ENCODE measurements at regions not wholly inside any gene's neighbourhood (a gene's known extent, or its start where the extent isn't known, plus 50 kb on each side); places are given as distances from the start of the nearest gene placed in this dataset.

DNA sequence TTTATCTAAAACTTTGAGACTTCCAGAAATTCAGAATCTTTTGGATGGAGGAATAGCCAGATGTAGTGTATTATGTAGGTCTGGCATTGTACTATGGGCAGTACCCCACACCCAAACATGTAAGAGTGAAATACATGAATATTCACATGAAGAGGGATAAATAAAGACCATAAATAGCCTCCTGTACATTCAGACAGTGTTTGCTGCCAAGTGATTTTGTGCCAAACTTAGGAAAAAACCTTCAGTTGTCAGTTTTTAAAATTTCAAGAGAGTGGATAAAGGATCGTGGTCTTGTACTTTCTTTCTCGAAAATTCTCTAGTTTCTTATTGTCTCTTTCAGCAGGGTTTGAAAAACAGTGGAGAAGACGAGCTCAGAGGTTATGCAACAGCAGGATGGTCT lies 150.3 kb upstream of the LARGE1 start:
- no TSS peak for BruUV-seq (replicated peaks)

DNA sequence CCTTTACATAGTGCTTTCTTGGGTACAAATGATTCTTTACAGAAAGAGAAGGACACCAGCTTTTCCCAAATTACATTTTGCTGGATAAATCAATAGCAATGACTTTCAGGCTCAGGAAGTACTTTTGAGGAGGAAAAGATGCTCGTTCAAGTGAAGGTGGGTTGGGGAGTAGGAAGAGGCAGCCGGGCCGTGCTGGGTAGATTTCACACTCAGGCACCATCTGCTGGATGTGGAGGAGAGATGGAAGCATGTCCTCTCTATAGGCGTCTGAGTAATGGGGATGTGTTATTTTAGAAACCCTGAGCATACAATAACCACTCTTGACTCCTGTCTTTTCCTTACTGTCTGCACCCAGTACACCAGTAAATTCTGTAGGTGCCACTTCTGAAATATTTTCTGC lies 152.3 kb upstream of the LARGE1 start:
- Histone ChIP-seq H3K4me3 (ENCODE audit: low read depth, low read length, poor library complexity, severe bottlenecking) (no peak overlapping the region), H3K27ac (ENCODE audit: low read depth, low read length, poor library complexity, severe bottlenecking) (no peak overlapping the region), H3K9me3 (ENCODE audit: low read depth, low read length, poor library complexity, severe bottlenecking) (peaks cover 34% of the 10 kb centered on the region), H3K27me3 (replicated peaks; ENCODE audit: insufficient read depth, low read depth, low read length, poor library complexity) (no peaks in the 10 kb centered on the region), H3K36me3 (ENCODE audit: insufficient read depth, low read length, poor library complexity, severe bottlenecking) (no peaks in the 10 kb centered on the region), H3K4me1 (ENCODE audit: insufficient read depth, low read length, poor library complexity, severe bottlenecking) (no peaks in the 10 kb centered on the region)
- DNase-seq (ENCODE audit: low spot score): no peak
- no peak for TF ChIP-seq EZH2 (IDR thresholded peaks at IDR 0.05; ENCODE audit: borderline replicate concordance, low read depth, low read length, poor library complexity, severe bottlenecking)
- TF ChIP-seq, protein P1, sequence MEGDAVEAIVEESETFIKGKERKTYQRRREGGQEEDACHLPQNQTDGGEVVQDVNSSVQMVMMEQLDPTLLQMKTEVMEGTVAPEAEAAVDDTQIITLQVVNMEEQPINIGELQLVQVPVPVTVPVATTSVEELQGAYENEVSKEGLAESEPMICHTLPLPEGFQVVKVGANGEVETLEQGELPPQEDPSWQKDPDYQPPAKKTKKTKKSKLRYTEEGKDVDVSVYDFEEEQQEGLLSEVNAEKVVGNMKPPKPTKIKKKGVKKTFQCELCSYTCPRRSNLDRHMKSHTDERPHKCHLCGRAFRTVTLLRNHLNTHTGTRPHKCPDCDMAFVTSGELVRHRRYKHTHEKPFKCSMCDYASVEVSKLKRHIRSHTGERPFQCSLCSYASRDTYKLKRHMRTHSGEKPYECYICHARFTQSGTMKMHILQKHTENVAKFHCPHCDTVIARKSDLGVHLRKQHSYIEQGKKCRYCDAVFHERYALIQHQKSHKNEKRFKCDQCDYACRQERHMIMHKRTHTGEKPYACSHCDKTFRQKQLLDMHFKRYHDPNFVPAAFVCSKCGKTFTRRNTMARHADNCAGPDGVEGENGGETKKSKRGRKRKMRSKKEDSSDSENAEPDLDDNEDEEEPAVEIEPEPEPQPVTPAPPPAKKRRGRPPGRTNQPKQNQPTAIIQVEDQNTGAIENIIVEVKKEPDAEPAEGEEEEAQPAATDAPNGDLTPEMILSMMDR (conservative IDR thresholded peaks at IDR 0.05; ENCODE audit: low read depth, low read length): no peak
- no TSS peak for BruUV-seq (replicated peaks)
- CTCF ChIA-PET: no interaction called here
- intact Hi-C loops (cut with micrococcal nuclease; ENCODE audit: unreplicated experiment): no loop called here
- POLR2A ChIA-PET (ENCODE audit: low non-redundant PET): no interaction called here

More for the DNA sequence above, 150.3 kb upstream of the LARGE1 start:
- no peaks in the 10 kb centered on the region for H3K4me1 ChIP-seq (ENCODE audit: insufficient read depth, low read length, poor library complexity, severe bottlenecking)
- no peaks in the 10 kb centered on the region for H3K36me3 ChIP-seq (ENCODE audit: insufficient read depth, low read length, poor library complexity, severe bottlenecking)
- H3K27me3 ChIP-seq (replicated peaks; ENCODE audit: insufficient read depth, low read depth, low read length, poor library complexity): no peaks in the 10 kb centered on the region
- DNase-seq (ENCODE audit: low spot score): no peak
- H3K27ac ChIP-seq (ENCODE audit: low read depth, low read length, poor library complexity, severe bottlenecking): no peak overlapping the region
- H3K4me3 ChIP-seq (ENCODE audit: low read depth, low read length, poor library complexity, severe bottlenecking): no peak overlapping the region
- ChIA-PET CTCF (no interaction called here), POLR2A (ENCODE audit: low non-redundant PET) (no interaction called here)
- TF ChIP-seq, protein P1 (conservative IDR thresholded peaks at IDR 0.05; ENCODE audit: low read depth, low read length): no peak
- no peak for TF ChIP-seq EZH2 (IDR thresholded peaks at IDR 0.05; ENCODE audit: borderline replicate concordance, low read depth, low read length, poor library complexity, severe bottlenecking)
- H3K9me3 ChIP-seq (ENCODE audit: low read depth, low read length, poor library complexity, severe bottlenecking): peaks cover 17% of the 10 kb centered on the region
- intact Hi-C loops (cut with micrococcal nuclease; ENCODE audit: unreplicated experiment): no loop called here

- Histone ChIP-seq H3K36me3 (ENCODE audit: insufficient read depth, low read length, poor library complexity, severe bottlenecking) (no peaks in the 10 kb centered on the region), H3K27ac (ENCODE audit: low read depth, low read length, poor library complexity, severe bottlenecking) (no peak overlapping the region), H3K4me3 (ENCODE audit: low read depth, low read length, poor library complexity, severe bottlenecking) (no peak overlapping the region), H3K9me3 (ENCODE audit: low read depth, low read length, poor library complexity, severe bottlenecking) (peaks cover 59% of the 10 kb centered on the region), H3K4me1 (ENCODE audit: insufficient read depth, low read length, poor library complexity, severe bottlenecking) (no peaks in the 10 kb centered on the region), H3K27me3 (replicated peaks; ENCODE audit: insufficient read depth, low read depth, low read length, poor library complexity) (no peaks in the 10 kb centered on the region)
- TF ChIP-seq EZH2 (IDR thresholded peaks at IDR 0.05; ENCODE audit: borderline replicate concordance, low read depth, low read length, poor library complexity, severe bottlenecking): no peak
- TF ChIP-seq, protein P1 (conservative IDR thresholded peaks at IDR 0.05; ENCODE audit: low read depth, low read length): no peak
- ChIA-PET CTCF (no interaction called here), POLR2A (ENCODE audit: low non-redundant PET) (no interaction called here)
- no peak for DNase-seq (ENCODE audit: low spot score)
- no TSS peak for BruUV-seq (replicated peaks)
- intact Hi-C loops (cut with micrococcal nuclease; ENCODE audit: unreplicated experiment): no loop called here
These were observed 160.2 kb upstream of the LARGE1 start for GRCh38 chr22:34080433-34080832.

All from A673 (cell line).